ENCODE measurements at regions not wholly inside any gene's neighbourhood (a gene's known extent, or its start where the extent isn't known, plus 50 kb on each side); places are given as distances from the start of the nearest gene placed in this dataset.

GRCh38 chr10:88023676-88024075 lies 160.3 kb downstream of the PTEN start:
- no peak for DNase-seq (ENCODE audit: low read depth, low spot score)
- no peak overlapping the region for H3K27ac ChIP-seq

- DNase-seq (ENCODE audit: low read depth, low spot score), result no peak
- no peak overlapping the region for H3K27ac ChIP-seq
Observed at GRCh38 chr10:88026031-88026430, 162.6 kb downstream of the PTEN start.

- H3K27ac ChIP-seq, result no peak overlapping the region
- DNase-seq (ENCODE audit: low read depth, low spot score), result no peak
Observed at GRCh38 chr10:88027570-88027969, 164.1 kb downstream of the PTEN start.

- no peak overlapping the region for H3K27ac ChIP-seq
- no peak for DNase-seq (ENCODE audit: low read depth, low spot score)
Observed at GRCh38 chr10:88028072-88028471, 164.6 kb downstream of the PTEN start.

GRCh38 chr10:88028654-88029053 lies 165.2 kb downstream of the PTEN start:
- no peak overlapping the region for H3K27ac ChIP-seq
- no peak for DNase-seq (ENCODE audit: low read depth, low spot score)

- no peak for DNase-seq (ENCODE audit: low read depth, low spot score)
- H3K27ac ChIP-seq, result peak overlapping the region; percentile 25
Observed at GRCh38 chr10:88032566-88032965, 169.1 kb downstream of the PTEN start.

GRCh38 chr10:88033385-88033784 lies 170.0 kb downstream of the PTEN start:
- no peak for DNase-seq (ENCODE audit: low read depth, low spot score)

GRCh38 chr10:88033793-88034192 lies 170.4 kb downstream of the PTEN start:
- no peak for DNase-seq (ENCODE audit: low read depth, low spot score)
- no peak overlapping the region for H3K27ac ChIP-seq

More at GRCh38 chr10:88033385-88033784, 170.0 kb downstream of the PTEN start:
- no peak overlapping the region for H3K27ac ChIP-seq

GRCh38 chr10:88036126-88036525 lies 172.7 kb downstream of the PTEN start:
- DNase-seq (ENCODE audit: low read depth, low spot score), result no peak
- no peak overlapping the region for H3K27ac ChIP-seq

GRCh38 chr10:88037623-88038022 lies 174.2 kb downstream of the PTEN start:
- no peak for DNase-seq (ENCODE audit: low read depth, low spot score)
- H3K27ac ChIP-seq, result no peak overlapping the region

GRCh38 chr10:88038268-88038667 lies 174.8 kb downstream of the PTEN start:
- no peak overlapping the region for H3K27ac ChIP-seq
- DNase-seq (ENCODE audit: low read depth, low spot score), result no peak

GRCh38 chr10:88039496-88040200 lies 176.2 kb downstream of the PTEN start:
- DNase-seq (ENCODE audit: low read depth, low spot score), result no peak
- H3K27ac ChIP-seq, result no peak overlapping the region

- H3K27ac ChIP-seq, result peak overlapping the region; percentile 57
- no peak for DNase-seq (ENCODE audit: low read depth, low spot score)
Observed at GRCh38 chr10:88041243-88042159, 178.1 kb downstream of the PTEN start.

GRCh38 chr10:88042160-88043100 lies 179.0 kb downstream of the PTEN start:
- DNase-seq (ENCODE audit: low read depth, low spot score), result peak; percentile 66
- peak overlapping the region; percentile 57 for H3K27ac ChIP-seq

- no peak for DNase-seq (ENCODE audit: low read depth, low spot score)
- H3K27ac ChIP-seq, result no peak overlapping the region
Observed at GRCh38 chr10:88045096-88045495, 181.7 kb downstream of the PTEN start.

- DNase-seq (ENCODE audit: low read depth, low spot score), result no peak
- no peak overlapping the region for H3K27ac ChIP-seq
Observed at GRCh38 chr10:88045656-88046415, 182.4 kb downstream of the PTEN start.

GRCh38 chr10:88047579-88047978 lies 184.2 kb downstream of the PTEN start:
- DNase-seq (ENCODE audit: low read depth, low spot score), result no peak
- H3K27ac ChIP-seq, result no peak overlapping the region

- no peak overlapping the region for H3K27ac ChIP-seq
- DNase-seq (ENCODE audit: low read depth, low spot score), result no peak
Observed at GRCh38 chr10:88048312-88048711, 184.9 kb downstream of the PTEN start.

- no peak overlapping the region for H3K27ac ChIP-seq
- no peak for DNase-seq (ENCODE audit: low read depth, low spot score)
Observed at GRCh38 chr10:88049204-88049603, 185.8 kb downstream of the PTEN start.

GRCh38 chr10:88057720-88058119 lies 194.3 kb downstream of the PTEN start:
- H3K27ac ChIP-seq, result no peak overlapping the region
- DNase-seq (ENCODE audit: low read depth, low spot score), result no peak

Data from epithelial cell of prostate (primary cell).